PC-3 (cell line): ENCODE measurements at regions not wholly inside any gene's neighbourhood (a gene's known extent, or its start where the extent isn't known, plus 50 kb on each side); places are given as distances from the start of the nearest gene placed in this dataset.

Experiments used
- EZH2phosphoT487 ChIP-seq: fragments of 300-600 bp; sonication (generic); IDR thresholded peaks from 2 replicates; pipeline ENCODE4 v1.6.1; 2018; ENCODE audit warnings: mild to moderate bottlenecking, antibody characterized with exemption, low read length, borderline replicate concordance
- TF ChIP-seq, protein P1 (sequence below): fragments of 300-600 bp; sonication (generic); conservative IDR thresholded peaks from 2 replicates; pipeline ENCODE4 v1.5.1; 2017; ENCODE audit warnings: antibody characterized with exemption, low read depth, mild to moderate bottlenecking, low read length

DNA sequence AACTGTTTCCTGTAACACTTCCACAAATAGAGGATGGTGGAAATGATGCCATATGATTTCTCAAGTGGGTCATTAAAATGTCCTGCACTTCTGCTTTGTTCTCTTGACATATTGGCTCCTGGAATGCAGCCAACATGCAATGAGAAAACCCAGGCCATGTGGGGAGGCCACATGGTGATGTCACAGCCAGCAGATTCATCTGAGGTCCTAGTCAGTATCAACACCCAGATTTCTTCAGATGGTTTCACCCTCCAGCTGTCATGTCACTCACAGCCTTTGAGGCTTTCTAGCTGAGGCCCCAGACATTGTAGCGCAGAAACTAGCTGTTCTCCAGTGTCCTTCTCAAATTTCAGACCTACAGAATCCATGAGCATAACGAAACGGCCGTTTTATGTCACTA lies 102.3 kb upstream of the NUPR2 start:
- TF ChIP-seq EZH2phosphoT487 = no peak
- TF ChIP-seq, protein P1, sequence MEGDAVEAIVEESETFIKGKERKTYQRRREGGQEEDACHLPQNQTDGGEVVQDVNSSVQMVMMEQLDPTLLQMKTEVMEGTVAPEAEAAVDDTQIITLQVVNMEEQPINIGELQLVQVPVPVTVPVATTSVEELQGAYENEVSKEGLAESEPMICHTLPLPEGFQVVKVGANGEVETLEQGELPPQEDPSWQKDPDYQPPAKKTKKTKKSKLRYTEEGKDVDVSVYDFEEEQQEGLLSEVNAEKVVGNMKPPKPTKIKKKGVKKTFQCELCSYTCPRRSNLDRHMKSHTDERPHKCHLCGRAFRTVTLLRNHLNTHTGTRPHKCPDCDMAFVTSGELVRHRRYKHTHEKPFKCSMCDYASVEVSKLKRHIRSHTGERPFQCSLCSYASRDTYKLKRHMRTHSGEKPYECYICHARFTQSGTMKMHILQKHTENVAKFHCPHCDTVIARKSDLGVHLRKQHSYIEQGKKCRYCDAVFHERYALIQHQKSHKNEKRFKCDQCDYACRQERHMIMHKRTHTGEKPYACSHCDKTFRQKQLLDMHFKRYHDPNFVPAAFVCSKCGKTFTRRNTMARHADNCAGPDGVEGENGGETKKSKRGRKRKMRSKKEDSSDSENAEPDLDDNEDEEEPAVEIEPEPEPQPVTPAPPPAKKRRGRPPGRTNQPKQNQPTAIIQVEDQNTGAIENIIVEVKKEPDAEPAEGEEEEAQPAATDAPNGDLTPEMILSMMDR = no peak
